Stimulated activated CD4-positive, alpha-beta T cell treated with anti-CD3 and anti-CD28 coated beads, Interleukin-4, amount 100 ng/mL, for 4 hours (primary cell): ENCODE measurements at regions not wholly inside any gene's neighbourhood (a gene's known extent, or its start where the extent isn't known, plus 50 kb on each side); places are given as distances from the start of the nearest gene placed in this dataset.
A peak's percentile ranks its signal among the peaks of the same experiment; 100 is the strongest.
"Not testable (repeated sequence)": the region's sequence is repeated elsewhere in the genome, so short reads cannot be mapped to it uniquely, and the experiment has no call there.

Source experiments
- DNase-seq, 2 experiments: peaks; one replicate each; pipeline ENCODE4 v3.0.0-alpha.2; 2020

DNA sequence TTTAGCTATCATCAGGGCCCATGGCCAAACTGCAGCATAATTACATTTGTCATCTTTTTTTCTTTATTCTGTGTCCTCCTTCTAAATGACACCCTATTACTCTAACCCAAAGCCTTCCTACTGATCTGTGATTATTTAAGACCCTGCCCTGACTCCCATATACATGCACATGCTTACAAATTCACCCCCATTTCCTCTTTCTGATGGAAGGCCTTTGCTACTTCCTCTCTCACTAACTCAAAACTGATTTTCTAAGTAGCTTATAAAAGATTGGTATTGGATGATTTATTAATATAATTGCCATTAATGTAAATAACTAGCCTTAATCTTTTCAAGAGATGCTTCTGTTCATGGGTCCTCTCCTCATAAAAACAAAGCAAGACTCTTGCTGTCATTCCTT lies 179.2 kb downstream of the EDEM1 start:
- DNase-seq = no peak

DNA sequence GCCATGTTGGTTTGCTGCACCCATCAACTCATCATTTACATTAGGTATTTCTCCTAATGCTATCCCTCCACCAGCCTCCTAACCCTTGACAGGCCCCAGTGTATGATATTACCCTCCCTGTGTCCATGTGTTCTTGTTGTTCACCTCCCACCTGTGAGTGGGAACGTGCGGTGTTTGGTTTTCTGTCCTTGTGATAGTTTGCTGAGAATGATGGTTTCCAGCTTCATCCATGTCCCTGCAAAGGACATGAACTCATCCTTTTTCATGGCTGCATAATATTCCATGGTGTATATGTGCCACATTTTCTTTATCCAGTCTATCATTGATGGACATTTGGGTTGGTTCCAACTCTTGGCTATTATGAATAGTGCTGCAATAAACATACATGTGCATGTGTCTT lies 184.0 kb downstream of the EDEM1 start:
- not testable (repeated sequence) for DNase-seq

- no peak for DNase-seq
Measured at GRCh38 chr3:5376761-5377160, 189.3 kb downstream of the EDEM1 start.

DNA sequence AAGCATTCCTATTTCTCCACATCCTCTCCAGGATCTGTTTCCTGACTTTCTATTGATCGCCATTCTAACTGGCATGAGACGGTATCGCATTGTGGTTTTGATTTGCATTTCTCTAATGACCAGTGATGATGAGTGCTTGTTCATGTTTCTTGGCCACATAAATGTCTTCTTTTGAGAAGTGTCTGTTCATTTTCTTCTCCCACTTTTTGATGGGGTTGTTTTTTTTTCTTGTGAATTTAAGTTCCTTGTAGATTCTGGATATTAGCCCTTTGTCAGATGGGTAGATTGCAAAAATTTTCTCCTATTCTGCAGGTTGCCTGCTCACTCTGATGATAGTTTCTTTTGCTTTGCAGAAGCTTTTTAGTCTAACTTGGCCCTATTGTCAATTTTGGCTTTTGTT lies 191.8 kb downstream of the EDEM1 start:
- not testable (repeated sequence) for DNase-seq

DNA sequence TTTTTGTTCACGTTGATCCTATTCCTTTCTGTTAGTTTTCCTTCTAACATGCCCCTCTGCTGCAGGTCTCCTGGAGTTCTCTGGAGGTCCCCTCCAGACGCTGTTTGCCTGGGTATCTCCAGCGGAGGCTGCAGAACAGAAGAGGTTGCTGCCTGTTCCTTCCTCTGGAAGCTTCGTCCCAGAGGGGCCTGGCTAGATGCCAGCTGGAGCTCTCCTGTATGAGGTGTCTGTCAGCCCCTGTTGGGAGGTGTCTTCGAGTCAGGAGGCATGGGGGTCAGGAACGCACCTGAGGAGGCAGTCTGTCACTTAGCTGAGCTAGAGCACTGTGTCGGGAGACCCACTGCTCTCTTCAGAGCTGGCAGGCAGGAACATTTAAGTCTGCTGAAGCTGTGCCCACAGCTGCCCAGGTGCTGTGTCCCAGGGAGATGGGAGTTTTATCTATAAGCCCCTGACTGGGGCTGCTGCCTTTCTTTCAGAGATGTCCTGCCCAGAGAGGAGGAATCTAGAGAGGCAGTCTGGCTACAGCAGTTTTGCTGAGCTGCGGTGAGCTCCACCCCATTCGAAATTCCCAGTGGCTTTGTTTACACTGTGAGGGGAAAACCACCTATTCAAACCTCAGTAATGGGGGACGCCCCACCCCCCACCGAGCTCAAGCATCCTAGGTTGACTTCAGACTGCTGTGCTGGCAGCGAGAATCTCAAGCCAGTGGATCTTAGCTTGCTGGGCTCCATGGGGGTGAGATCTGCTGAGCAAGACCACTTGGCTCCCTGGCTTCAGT lies 196.2 kb downstream of the EDEM1 start:
- not testable (repeated sequence) for DNase-seq

DNA sequence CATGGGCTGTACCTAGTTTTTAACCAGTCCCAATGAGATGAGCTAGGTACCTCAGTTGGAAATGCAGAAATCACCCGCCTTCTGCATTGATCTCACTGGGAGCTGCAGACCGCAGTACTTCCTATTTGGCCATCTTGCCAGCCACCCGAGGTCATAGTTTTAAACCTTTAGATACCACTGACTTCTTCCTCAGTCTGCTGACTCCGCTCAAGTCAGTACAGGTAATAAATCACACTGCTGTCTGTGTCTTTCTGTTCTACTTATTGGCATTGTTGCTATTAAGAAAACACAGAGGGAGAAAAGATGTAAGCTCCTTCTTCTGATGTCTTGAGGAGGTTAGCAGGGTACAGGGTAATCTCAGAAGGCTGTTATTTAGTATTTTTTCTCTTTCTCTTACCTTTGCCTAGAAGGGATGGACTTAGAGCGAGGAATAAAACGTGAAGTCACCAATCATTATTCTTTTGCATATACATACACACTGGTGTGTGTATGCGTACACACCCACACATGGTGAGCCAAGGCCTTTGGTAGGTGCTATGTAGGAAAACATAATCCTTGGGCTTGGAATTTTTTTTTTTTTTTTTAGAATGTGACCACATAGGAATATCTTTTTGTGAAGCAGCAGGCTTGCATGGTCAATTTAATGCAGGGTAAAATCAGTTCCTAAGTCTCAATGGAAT lies 197.2 kb downstream of the EDEM1 start:
- DNase-seq = no peak

DNA sequence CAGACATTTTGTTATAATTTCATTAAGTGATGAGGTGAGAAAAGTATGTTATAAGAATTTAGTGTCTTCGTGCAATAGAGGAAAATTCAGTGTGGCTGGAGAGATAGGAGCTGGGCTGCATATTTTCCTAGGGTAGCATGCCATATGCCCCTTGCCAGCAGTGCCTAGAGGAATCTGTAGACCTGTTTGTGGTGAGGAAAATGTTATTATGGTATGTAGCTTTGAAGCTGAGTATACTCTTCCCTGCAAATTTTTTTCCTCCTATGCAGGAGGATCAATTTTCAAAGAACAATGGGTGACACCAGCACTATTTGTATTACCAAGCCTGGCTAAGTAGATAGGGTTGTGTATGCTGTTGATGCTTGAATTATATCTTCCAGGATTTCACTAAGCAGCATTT lies 200.6 kb downstream of the EDEM1 start:
- DNase-seq = no peak

DNA sequence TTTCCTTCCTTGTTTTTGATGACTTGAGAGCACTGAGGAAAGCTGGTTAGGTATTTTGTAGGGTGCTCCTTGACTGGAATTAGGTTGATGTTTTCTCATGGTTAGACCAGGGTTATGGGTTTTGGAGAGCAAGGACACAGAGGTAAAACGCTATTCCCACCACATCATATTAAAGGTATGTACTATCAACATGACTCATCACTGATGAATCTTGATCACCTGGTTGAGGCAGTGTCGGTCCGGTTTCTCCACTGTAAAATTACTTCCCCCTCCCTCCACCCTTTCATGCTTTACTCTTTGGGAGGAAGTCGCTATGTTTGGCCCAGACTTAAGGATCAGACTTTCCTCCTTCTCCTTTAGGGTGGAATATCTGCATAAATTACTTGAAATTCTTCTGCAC lies 201.6 kb downstream of the EDEM1 start:
- no peak for DNase-seq

DNA sequence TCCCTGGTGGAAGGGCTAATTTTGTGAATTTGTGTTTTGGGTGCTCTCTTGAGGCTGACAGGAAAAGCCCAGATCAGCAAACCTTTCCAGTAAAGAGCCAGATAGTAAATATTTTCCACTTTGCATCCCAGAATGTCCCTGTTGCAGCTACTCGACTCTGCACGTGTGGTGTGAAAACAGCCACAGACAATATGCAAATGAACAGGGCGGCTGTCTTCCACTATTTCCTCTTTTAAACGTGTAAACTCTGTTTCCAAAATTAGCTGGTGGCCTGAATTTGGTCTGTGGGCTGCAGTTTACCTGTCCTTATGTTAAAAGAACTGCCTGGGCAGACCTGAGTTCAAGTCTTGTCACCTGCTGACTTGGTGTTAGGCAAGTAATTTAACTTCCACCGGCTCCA lies 202.7 kb downstream of the EDEM1 start:
- no peak for DNase-seq

DNA sequence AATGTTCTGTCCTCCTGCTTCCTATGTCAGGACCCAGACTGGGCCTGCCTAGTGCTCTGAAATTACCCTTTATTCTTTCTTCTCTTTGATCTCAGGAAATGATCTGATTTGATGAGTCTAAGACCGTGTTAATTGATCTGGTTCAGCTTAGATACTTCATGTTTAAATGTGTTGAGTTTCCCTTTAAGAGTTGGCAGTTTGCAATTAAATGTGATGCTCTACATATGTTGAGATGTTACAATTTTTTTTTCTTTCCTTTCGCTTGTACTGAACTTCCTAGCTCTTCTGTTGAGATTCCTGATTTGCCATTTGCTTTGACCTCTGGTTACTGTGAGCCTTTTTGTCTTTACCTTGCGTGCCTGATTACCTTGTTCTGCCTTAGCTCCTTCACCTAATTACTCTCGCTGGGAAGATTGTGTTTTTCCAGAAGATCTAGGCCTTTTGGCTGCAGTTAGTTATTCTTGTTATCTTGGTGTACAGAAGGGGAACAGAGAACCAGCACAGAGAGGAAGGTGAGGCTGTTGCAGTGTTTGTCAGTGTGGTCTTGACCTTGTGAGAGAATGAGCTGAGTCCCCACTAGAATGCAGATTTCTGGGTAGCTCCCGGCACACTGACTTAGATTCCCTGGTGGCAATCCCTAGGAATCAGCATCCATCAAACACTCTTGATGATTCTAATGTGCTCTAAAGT lies 203.6 kb downstream of the EDEM1 start:
- DNase-seq = no peak

- DNase-seq = no peak
Measured at GRCh38 chr3:5401002-5401401, 213.5 kb downstream of the EDEM1 start.

DNA sequence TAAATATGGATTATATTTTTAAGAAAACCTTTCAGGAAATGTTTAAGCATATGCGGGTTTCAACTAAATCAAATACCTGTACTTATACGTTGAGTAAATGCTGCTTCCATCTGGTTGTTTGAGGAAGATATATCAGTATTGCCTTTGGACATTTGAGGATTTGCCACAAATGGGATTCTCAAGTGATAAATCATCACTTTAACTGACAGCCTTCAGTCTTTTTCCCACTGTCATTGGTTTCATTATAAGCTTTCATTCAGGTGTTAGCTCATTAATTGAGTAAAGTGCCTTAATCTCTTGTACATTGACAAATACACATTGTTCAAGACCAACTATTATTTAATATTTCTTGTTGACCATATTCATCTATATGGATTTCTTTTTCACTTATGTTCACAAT lies 217.2 kb downstream of the EDEM1 start:
- no peak for DNase-seq

- DNase-seq = no peak
Measured at GRCh38 chr3:5411786-5412185, 224.3 kb downstream of the EDEM1 start.

GRCh38 chr3:5423076-5423475 lies 235.6 kb downstream of the EDEM1 start:
- DNase-seq = no peak

GRCh38 chr3:5423523-5423922 lies 236.0 kb downstream of the EDEM1 start:
- DNase-seq = no peak

DNA sequence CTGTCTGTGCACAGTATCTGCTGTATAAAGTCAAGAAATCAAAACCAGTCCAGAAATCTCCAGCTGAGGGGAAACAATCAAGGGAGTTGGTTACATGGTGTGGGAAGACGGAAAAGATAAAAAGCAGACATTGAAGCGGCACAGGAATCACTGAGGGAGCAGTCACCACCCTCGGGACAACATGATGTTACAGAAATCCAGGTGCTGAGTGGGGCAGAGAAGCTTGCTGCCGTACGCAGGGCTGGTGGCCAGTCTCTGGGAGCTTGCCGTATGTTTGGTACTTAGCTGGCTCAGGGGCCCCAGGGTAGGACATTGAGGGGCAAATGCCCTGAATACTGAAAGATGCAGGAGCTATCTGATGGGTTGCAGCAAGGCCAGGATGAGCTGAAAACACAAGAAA lies 237.9 kb downstream of the EDEM1 start:
- DNase-seq = no peak

DNA sequence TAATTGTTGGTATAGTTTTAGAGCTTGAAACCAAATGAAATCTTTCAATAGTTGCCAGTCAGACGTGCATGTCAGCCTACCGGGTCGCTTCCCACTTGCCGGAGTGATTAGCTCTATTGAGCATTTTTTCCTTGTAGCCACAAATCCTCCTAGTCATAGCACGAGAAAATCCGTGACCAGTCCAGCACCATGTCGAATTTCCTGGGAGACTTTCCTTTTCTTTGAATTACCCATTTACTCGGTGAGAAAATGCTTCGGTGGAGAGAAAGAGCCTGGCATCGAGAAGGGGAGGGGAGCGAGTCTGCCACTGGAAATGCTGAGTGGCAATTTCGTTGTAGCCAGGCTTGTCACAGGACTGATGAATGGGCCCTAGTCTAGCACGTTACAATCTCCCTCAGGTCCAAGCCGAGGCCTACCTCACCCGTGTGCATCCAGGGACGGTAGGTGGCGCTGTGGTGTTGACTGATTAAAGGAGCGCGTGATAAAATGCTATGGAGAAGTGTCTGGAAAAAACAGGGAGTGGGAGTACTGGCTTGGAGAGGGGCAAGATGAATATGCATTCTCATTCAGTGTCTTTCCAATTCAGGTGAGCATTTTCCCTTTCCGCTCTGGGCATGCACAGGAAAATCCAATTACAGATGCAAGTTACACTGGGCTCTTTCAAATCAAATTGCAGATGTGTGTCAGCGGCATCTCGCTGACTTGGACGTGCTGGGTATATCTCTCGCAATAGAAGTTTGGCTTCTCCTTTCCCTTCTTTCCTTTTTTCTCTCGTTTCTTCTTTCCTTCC lies 238.8 kb downstream of the EDEM1 start:
- DNase-seq = peak; percentile 26 to 60

- no peak for DNase-seq
Measured at GRCh38 chr3:5427021-5427420, 239.5 kb downstream of the EDEM1 start.

DNA sequence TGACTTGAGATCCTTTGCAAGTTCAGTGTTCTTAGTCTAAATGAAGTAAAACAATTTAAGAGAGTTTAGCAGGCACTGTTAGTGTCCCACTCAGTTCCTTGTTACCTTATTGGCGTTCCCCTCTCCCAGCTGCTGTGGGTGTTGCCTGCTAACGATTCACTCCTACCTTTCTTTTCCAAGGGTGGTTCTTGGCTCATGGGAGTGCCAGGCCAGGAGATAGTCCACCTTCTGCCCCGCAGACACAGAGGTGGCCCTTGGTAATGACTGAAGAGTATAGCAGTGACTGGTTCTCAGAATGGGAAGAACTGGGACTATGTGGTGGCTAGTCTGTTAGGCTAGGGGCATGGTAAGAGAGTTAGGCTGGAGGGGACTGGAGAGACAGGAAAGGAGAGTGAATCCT lies 240.4 kb downstream of the EDEM1 start:
- DNase-seq = no peak

DNA sequence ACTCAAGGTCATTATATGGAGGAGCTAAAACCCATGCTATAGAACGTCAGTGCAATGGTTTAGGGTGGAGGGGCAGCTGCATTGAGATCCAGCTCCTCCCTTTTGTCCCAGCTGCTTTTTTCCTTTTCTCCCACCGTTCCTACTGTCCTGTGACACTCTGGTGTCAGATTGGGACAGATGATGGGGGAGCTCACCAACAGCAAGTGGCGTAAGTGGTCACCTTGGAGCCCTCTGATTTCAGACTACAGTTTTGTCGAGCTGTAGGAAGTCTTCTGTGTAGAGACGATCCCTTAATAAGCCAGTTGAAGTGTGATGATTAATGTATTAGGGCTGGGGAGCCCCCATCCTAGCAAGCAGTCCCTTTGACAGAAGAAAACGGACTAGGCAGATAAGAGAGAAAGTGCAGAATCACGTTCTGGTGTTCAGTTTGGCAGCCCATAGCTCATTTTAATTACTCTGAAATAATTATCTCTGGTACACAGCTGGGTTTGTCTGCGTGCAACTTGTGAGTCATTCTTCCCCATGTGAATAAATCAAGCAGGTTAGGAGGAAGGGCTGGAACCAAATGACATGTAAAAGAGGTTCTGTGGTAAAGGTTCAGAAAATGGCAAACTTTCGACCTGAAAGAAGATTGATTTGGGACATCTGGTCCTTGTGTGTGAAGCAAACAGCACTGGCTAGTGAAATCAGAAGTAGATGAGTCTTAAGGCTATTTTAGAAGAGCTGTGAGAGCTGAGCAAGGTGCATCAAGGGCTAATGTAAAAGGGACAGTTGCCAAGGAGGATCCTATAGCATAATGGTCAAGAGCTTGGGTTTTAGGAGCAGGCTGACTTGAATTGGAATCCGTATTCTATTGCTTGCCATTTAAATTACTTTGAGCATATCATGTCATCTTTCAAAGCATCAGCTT lies 241.4 kb downstream of the EDEM1 start:
- DNase-seq = no peak

DNA sequence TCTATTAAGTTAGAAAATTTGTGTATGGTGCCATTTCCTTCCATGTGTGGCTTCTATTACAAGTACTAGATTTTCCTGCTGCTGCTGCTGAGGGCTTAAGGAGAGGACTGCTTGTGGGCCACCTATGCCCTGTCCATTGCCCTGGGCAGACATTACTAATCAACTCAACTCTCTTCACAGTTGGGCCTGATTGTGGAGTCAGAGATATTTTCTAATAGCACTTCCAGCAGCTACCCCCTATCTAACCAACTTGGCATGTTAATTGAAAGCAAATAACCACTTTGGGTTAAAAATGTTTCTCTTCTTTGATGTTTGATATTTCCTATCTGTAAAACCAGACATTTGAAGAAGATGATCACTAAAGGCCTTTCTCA lies 242.0 kb downstream of the EDEM1 start:
- no peak for DNase-seq

- DNase-seq = no peak
Measured at GRCh38 chr3:5430701-5431100, 243.2 kb downstream of the EDEM1 start.
